Thoracic aorta (tissue), 2 donors: ENCODE measurements at regions not wholly inside any gene's neighbourhood (a gene's known extent, or its start where the extent isn't known, plus 50 kb on each side); places are given as distances from the start of the nearest gene placed in this dataset.

Experiments used
- ATAC-seq: fragments of 150-250 bp; one replicate; pipeline ENCODE4 v1.8.0; 2017; ENCODE audit warnings: low read depth; ENCODE audit not compliant: insufficient number of reproducible peaks, low FRiP score
- DNase-seq: peaks from one replicate; pipeline ENCODE4 v3.0.0-alpha.2; 2020; ENCODE audit warnings: low spot score
- H3K27ac ChIP-seq, 2 donors: fragments of 200-600 bp; sonication (generic); 1 replicate in 1 of 2; 2 replicates in 1 of 2; pipeline ENCODE4 v1.5.1; 2016; ENCODE audit warnings: mild to moderate bottlenecking in 2 of 2, moderate library complexity in 2 of 2
- H3K27me3 ChIP-seq: fragments of 200-600 bp; sonication (generic); replicated peaks from 2 replicates; pipeline ENCODE4 v1.6.0; 2016; ENCODE audit warnings: mild to moderate bottlenecking; ENCODE audit not compliant: insufficient read depth
- H3K36me3 ChIP-seq: fragments of 200-600 bp; sonication (generic); one replicate; pipeline ENCODE4 v1.5.1; 2016
- H3K4me1 ChIP-seq, 2 donors: fragments of 200-600 bp; sonication (generic); 1 replicate in 1 of 2; 2 replicates in 1 of 2; pipeline versions ENCODE4 v1.5.1 to v1.6.0; 2016; ENCODE audit warnings: low read depth in 2 of 2, mild to moderate bottlenecking in 1 of 2; ENCODE audit not compliant: control insufficient read depth in 1 of 2
- H3K4me3 ChIP-seq: fragments of 200-600 bp; sonication (generic); 2 replicates; pipeline ENCODE4 v1.5.1; 2016; ENCODE audit warnings: mild to moderate bottlenecking
- H3K9me3 ChIP-seq: fragments of 200-600 bp; sonication (generic); 2 replicates; pipeline ENCODE4 v1.5.1; 2016
- TF ChIP-seq, protein P1 (sequence below): fragments of 200-600 bp; sonication (generic); IDR thresholded peaks from one replicate; pipeline ENCODE4 v1.5.1; 2019; ENCODE audit warnings: antibody characterized with exemption

DNA sequence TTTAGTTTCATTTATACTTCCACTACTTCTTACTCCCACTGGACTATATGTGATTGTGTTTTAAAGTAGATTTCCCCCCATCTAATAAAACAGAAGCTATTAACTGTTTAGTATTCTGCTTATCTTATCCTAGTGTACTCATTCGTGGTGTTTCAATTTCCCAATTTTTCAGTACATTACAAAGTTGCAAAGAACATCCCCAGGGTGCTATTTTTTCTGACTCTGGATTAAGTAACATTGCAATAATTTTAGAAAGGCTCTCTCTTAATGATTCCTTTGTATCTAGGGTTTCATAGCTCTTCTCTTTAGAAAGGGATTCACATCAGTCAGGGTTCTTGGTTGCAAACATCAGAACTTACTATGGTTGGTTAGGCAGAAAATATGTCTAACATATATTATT is 317.9 kb upstream of the DIPK2B start:
- no peaks in the 10 kb centered on the region for H3K36me3 ChIP-seq
- DNase-seq (no peak), ATAC-seq (no peak)
- TF ChIP-seq, protein P1, sequence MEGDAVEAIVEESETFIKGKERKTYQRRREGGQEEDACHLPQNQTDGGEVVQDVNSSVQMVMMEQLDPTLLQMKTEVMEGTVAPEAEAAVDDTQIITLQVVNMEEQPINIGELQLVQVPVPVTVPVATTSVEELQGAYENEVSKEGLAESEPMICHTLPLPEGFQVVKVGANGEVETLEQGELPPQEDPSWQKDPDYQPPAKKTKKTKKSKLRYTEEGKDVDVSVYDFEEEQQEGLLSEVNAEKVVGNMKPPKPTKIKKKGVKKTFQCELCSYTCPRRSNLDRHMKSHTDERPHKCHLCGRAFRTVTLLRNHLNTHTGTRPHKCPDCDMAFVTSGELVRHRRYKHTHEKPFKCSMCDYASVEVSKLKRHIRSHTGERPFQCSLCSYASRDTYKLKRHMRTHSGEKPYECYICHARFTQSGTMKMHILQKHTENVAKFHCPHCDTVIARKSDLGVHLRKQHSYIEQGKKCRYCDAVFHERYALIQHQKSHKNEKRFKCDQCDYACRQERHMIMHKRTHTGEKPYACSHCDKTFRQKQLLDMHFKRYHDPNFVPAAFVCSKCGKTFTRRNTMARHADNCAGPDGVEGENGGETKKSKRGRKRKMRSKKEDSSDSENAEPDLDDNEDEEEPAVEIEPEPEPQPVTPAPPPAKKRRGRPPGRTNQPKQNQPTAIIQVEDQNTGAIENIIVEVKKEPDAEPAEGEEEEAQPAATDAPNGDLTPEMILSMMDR = no peak
- no peaks in the 10 kb centered on the region for H3K27me3 ChIP-seq
- H3K9me3 ChIP-seq = no peaks in the 10 kb centered on the region
- no peak overlapping the region for H3K27ac ChIP-seq
- no peak overlapping the region for H3K4me3 ChIP-seq
- H3K4me1 ChIP-seq = peaks cover 0 to 25% of the 10 kb centered on the region in 2 donors

DNA sequence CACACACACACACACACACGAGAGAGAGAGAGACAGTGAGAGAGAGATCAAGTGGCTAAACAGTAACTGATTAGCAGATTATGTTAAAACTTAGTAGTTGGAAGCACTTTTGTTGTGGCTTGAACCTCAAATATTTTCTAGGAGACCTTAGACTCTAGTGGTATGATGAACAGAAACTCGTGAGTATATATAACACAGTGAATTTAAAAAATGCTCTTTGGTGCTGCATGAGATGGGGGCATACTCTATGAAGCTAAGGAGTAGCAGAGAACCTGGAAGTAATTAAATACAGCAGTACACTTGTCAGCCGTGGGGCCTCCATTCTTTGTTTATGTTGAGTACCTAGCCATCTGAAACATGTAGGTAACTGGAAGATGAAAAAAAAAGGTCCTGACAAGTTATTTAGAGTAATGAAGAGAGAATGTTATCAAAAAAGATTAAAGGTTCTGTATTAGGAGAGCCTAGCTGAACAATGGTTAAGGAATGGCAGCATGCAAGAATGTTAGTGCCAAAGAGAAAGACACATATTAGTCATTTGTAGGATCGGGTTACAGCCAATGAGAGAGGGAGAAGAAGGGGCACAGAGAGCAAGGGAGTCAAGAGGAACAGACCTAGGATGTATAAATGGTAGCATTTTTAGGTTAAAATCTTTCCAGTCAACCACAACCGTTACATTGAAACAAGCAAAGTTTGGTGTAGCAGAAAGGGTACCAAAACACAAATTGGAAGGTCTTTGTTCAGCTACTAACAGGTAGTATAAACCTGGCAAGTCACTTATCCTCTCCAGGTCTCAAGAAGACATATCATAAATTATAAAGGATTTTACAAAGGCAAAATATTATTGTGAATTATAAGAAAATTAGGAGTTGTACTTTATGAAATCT is 316.7 kb upstream of the DIPK2B start:
- no peak overlapping the region for H3K4me3 ChIP-seq
- TF ChIP-seq, protein P1 = no peak
- no peak overlapping the region for H3K27ac ChIP-seq
- DNase-seq (no peak), ATAC-seq (no peak)
- no peaks in the 10 kb centered on the region for H3K9me3 ChIP-seq
- H3K36me3 ChIP-seq = no peaks in the 10 kb centered on the region
- H3K27me3 ChIP-seq = no peaks in the 10 kb centered on the region
- H3K4me1 ChIP-seq = peaks cover 0 to 25% of the 10 kb centered on the region in 2 donors

DNA sequence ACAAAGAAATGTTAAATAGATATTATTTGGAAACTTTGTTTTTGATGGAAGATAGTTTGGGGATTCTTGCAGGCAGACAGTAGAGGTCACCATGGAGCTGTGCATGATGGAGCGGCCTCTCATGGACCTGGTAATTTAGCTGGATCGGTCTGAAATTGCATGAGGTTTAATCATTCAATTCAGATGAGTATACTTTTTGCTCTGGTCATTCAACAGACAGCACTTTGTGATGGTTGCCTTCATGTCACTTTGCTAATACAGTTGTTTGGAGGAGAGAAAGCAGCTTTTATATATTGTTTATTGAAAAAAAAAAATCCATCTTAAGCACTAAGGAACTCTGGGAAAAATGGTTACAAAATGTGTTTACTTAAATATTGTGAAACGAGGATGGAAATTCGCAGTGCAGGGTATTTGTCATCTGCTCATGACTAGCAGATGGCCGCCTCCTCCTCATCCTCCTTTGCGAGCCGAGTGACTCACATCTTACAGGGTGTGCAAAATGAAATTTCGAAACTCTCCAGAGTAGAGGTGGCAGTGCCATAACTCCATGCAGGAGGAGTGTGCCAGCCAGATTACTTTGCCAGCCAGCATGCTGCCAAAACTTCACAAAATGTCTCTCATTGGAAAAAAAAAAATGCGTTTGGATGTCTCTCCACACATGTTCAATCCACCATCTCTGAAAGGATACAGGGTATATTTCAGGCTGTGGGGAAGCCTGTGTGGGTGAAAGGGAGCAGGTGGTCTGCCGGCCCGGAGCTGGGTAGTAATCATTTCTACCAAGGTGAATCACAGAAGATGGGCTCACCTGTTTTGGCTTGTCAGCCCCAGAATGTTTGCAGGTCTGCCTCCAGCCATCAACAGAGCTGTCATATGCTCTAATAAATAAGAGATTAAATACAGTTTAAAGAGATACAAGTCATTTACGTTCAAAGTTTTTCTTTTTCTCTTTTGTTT is 314.9 kb upstream of the DIPK2B start:
- Histone ChIP-seq H3K4me3 (peak overlapping the region; percentile 39), H3K36me3 (no peaks in the 10 kb centered on the region), H3K27me3 (no peaks in the 10 kb centered on the region), H3K4me1 (peaks cover 0 to 25% of the 10 kb centered on the region in 2 donors), H3K27ac (peak overlapping the region; percentile 17 to 49), H3K9me3 (no peaks in the 10 kb centered on the region)
- ATAC-seq = peak; percentile 99
- TF ChIP-seq, protein P1 = peak; percentile 15
- DNase-seq = peak; percentile 48

DNA sequence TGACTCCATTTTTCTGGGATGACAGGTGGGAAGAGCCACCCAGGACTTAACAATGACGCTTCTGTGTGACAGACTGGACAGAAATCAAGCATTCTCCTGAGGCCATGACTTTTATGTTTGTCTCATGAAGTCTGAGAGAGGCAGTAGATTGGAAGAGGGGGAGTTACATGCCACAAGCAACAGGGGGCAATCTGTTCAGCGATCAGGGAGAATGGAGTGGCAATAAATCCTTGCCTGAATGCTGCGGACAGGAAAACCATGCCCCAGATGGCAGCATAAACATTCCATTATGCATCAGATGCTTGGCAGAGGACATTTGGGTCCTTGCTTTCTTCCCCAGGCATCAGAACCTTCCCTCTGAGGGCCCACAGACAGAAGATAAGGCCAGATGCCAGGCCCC is 312.4 kb upstream of the DIPK2B start:
- no peak for DNase-seq
- Histone ChIP-seq H3K27ac (no peak overlapping the region), H3K27me3 (no peaks in the 10 kb centered on the region), H3K4me1 (peaks cover 0 to 26% of the 10 kb centered on the region in 2 donors), H3K4me3 (no peak overlapping the region), H3K36me3 (no peaks in the 10 kb centered on the region), H3K9me3 (no peaks in the 10 kb centered on the region)
- no peak for ATAC-seq
- TF ChIP-seq, protein P1 = no peak

DNA sequence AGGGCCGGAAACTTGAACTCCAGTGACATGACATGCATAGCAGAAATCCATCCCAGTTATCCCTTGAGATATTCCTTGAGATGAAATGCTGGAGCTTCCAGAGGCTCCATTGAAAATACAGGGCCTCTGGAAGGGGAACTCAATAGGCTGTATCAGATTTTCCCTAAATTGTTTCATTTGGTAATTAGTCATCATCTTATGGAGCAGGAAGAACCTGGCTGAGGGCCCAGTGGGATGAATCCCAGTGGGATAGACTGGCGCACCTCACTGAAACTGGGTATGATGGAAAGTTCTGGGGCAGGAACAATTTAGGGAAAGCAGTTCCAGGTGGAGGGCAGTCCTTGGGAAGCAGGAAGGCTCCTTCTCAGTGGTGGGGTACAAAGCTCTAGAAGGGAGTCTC is 307.8 kb upstream of the DIPK2B start:
- DNase-seq = no peak
- Histone ChIP-seq H3K27me3 (no peaks in the 10 kb centered on the region), H3K4me1 (peaks cover 0 to 5% of the 10 kb centered on the region in 2 donors), H3K27ac (no peak overlapping the region), H3K9me3 (no peaks in the 10 kb centered on the region), H3K36me3 (no peaks in the 10 kb centered on the region), H3K4me3 (no peak overlapping the region)
- ATAC-seq = no peak
- TF ChIP-seq, protein P1 = no peak
